ENCODE measurements at regions not wholly inside any gene's neighbourhood (a gene's known extent, or its start where the extent isn't known, plus 50 kb on each side); places are given as distances from the start of the nearest gene placed in this dataset.

DNA sequence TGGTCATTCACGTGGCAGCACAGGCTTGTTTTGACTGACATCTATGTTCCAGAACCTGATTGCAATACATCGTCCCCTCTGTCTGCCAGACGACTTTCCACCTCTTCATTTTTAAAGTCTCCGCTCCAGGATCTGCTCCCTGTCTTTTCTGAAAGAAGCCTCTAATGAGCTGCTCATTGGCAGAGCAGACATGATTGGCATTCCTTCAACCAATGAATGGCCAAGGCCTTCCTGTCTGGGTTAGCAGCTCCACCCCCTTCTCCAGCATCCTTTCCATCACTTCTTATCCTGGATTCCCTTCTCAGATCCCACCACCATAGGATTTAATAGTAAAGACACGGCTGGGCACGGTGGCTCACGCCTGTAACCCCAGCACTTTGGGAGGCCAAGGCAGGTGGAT, 202.7 kb upstream of the KLF3 start:
- Histone ChIP-seq H3K4me3 (ENCODE audit: low read length) (no peak overlapping the region), H3K9me3 (ENCODE audit: control insufficient read depth in 1 of 2, insufficient read depth in 1 of 2, low read length in 2 of 2) (no peaks in the 10 kb centered on the region), H3K4me1 (ENCODE audit: insufficient read depth, low read length) (peaks cover 12% of the 10 kb centered on the region), H3K36me3 (ENCODE audit: insufficient read depth, low read length) (no peaks in the 10 kb centered on the region), H3K27me3 (ENCODE audit: control insufficient read depth in 1 of 2, insufficient read depth in 2 of 2, low read length in 2 of 2) (no peaks in the 10 kb centered on the region), H3K27ac (ENCODE audit: low read depth in 1 of 2, low read length in 2 of 2) (no peak overlapping the region)
- Mint-ChIP-seq H3K36me3 (ENCODE audit: low read depth) (no peaks in the 10 kb centered on the region), H3K27ac (no peak overlapping the region), H3K9me3 (peaks cover under 1% of the 10 kb centered on the region), H3K4me3 (no peak overlapping the region), H3K4me1 (ENCODE audit: low read depth) (peaks cover 18% of the 10 kb centered on the region), H3K27me3 (no peaks in the 10 kb centered on the region)
- CTCF ChIA-PET: interaction anchor here (0.6 kb wide), 1 partner anchor 32 kb away, joined by 3 read pairs; no protein-coding TSS in a partner anchor
- POLR2A ChIA-PET: no interaction called here
- no peak for ATAC-seq (ENCODE audit: poor library complexity)
- TF ChIP-seq, protein P1, sequence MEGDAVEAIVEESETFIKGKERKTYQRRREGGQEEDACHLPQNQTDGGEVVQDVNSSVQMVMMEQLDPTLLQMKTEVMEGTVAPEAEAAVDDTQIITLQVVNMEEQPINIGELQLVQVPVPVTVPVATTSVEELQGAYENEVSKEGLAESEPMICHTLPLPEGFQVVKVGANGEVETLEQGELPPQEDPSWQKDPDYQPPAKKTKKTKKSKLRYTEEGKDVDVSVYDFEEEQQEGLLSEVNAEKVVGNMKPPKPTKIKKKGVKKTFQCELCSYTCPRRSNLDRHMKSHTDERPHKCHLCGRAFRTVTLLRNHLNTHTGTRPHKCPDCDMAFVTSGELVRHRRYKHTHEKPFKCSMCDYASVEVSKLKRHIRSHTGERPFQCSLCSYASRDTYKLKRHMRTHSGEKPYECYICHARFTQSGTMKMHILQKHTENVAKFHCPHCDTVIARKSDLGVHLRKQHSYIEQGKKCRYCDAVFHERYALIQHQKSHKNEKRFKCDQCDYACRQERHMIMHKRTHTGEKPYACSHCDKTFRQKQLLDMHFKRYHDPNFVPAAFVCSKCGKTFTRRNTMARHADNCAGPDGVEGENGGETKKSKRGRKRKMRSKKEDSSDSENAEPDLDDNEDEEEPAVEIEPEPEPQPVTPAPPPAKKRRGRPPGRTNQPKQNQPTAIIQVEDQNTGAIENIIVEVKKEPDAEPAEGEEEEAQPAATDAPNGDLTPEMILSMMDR (IDR thresholded peaks at IDR 0.05): no peak
- no peak for DNase-seq
- intact Hi-C loops (cut with DNase I, micrococcal nuclease): no loop called here

DNA sequence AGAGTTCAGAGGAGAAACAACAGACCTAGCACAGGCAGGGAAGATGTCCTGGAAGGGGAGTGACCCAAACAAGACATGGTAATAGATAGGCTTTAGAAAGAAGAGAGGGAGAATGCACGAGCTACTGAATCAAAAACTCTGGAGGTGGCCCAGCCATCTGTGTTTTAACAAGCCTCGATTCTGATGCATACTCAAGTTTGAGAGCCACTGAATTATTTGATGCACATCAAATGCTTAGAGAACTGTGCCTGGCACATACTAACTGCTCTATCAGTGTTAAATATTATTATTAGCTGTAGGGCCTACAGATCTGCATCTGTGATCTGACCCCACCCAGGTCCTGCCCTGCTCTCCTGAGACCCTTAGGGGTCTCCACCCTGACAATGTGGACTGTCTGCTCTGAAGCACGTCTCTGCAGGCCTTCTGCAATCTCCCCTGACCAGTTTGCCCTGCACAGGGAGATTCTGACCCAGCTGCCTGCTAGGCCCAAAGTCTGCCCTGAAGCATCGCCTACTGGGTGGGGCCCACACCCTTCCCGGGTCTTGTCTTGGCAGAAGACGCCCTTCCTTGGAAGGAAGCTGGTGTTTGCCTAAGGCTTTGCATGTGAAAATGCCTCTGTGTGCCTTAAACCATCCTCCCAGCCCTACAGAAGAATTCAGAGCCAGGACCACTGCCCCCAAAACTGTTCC, 201.5 kb upstream of the KLF3 start:
- peaks cover 10% of the 10 kb centered on the region for H3K9me3 Mint-ChIP-seq
- no peak overlapping the region for H3K4me3 Mint-ChIP-seq
- ChIA-PET CTCF (no interaction called here), POLR2A (no interaction called here)
- peaks cover 12% of the 10 kb centered on the region for H3K4me1 ChIP-seq (ENCODE audit: insufficient read depth, low read length)
- ATAC-seq (ENCODE audit: poor library complexity) (no peak), DNase-seq (no peak)
- H3K27ac Mint-ChIP-seq: no peak overlapping the region
- no peaks in the 10 kb centered on the region for H3K36me3 ChIP-seq (ENCODE audit: insufficient read depth, low read length)
- H3K9me3 ChIP-seq (ENCODE audit: control insufficient read depth in 1 of 2, insufficient read depth in 1 of 2, low read length in 2 of 2): peaks cover 0 to 7% of the 10 kb centered on the region in 2 experiments
- TF ChIP-seq, protein P1 (IDR thresholded peaks at IDR 0.05): no peak
- H3K27ac ChIP-seq (ENCODE audit: low read depth in 1 of 2, low read length in 2 of 2): no peak overlapping the region
- intact Hi-C loops (cut with DNase I, micrococcal nuclease): no loop called here
- peaks cover 10% of the 10 kb centered on the region for H3K4me1 Mint-ChIP-seq (ENCODE audit: low read depth)
- H3K27me3 ChIP-seq (ENCODE audit: control insufficient read depth in 1 of 2, insufficient read depth in 2 of 2, low read length in 2 of 2): no peaks in the 10 kb centered on the region
- peaks cover 5% of the 10 kb centered on the region for H3K36me3 Mint-ChIP-seq (ENCODE audit: low read depth)
- no peaks in the 10 kb centered on the region for H3K27me3 Mint-ChIP-seq
- H3K4me3 ChIP-seq (ENCODE audit: low read length): no peak overlapping the region

DNA sequence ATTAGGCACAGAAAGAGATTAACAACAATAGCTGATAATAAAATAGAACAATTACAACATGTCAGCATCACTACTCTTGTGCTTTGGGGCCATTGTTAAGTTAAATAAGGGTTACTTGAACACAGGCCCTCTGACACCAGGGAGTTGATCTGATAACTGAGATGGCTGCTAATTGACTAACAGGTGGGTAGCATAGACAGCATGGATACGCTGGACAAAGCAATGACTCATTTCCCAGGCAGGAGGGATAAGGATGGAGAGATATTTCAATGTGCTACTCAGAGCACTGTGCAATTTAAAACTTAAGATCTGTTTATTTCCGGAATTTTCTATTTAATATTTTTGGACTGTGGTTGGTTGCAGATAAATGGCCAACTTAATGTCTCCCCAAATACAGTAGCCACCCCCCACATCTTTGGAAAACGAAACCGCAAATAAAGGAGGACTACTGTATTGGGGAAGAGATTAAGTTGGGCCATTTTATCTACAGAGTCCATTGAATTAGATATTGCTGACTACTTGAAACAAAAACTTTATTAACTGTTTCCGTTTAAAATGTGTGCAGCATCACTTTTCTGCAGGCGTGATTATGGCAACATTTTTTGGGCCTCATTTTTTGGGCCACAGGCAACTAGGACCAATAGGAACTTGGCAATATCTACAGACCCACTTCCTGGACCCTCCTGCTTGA, 200.6 kb upstream of the KLF3 start:
- intact Hi-C loops (cut with DNase I, micrococcal nuclease): no loop called here
- H3K27me3 Mint-ChIP-seq: no peaks in the 10 kb centered on the region
- ATAC-seq (ENCODE audit: poor library complexity) (no peak), DNase-seq (no peak)
- H3K4me1 ChIP-seq (ENCODE audit: insufficient read depth, low read length): peaks cover 12% of the 10 kb centered on the region
- TF ChIP-seq, protein P1 (IDR thresholded peaks at IDR 0.05): no peak
- no peak overlapping the region for H3K27ac ChIP-seq (ENCODE audit: low read depth in 1 of 2, low read length in 2 of 2)
- H3K36me3 Mint-ChIP-seq (ENCODE audit: low read depth): peaks cover 5% of the 10 kb centered on the region
- no peak overlapping the region for H3K4me3 ChIP-seq (ENCODE audit: low read length)
- H3K9me3 Mint-ChIP-seq: peaks cover 10% of the 10 kb centered on the region
- ChIA-PET CTCF (no interaction called here), POLR2A (no interaction called here)
- no peaks in the 10 kb centered on the region for H3K27me3 ChIP-seq (ENCODE audit: control insufficient read depth in 1 of 2, insufficient read depth in 2 of 2, low read length in 2 of 2)
- H3K4me3 Mint-ChIP-seq: no peak overlapping the region
- no peaks in the 10 kb centered on the region for H3K36me3 ChIP-seq (ENCODE audit: insufficient read depth, low read length)
- peaks cover 10% of the 10 kb centered on the region for H3K4me1 Mint-ChIP-seq (ENCODE audit: low read depth)
- H3K27ac Mint-ChIP-seq: no peak overlapping the region
- H3K9me3 ChIP-seq (ENCODE audit: control insufficient read depth in 1 of 2, insufficient read depth in 1 of 2, low read length in 2 of 2): peaks cover 0 to 7% of the 10 kb centered on the region in 2 experiments
